ENCODE measurements at regions not wholly inside any gene's neighbourhood (a gene's known extent, or its start where the extent isn't known, plus 50 kb on each side); places are given as distances from the start of the nearest gene placed in this dataset.

DNA sequence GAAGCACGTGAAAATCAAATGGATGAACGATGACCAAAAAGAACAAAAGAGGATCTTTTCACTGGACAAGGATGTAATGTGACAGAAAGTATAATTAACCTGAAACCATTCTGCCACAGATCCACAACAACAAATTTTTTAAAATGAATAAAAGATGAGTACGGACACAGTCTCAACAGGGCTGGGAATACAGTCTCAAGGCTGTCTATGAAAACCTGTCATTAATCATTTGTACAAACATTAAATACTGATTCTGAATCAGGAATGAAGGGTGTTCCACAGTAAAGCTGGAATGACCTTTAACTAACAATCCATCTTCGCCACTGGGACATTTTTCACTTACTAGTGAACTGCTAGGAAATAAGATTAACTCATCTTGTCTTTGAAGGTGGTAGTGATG, 506.9 kb upstream of the ADAMTS9 start:
- Histone ChIP-seq H3K9me3 (ENCODE audit: control insufficient read depth, low read depth, low read length) (no peaks in the 10 kb centered on the region), H3K27me3 (ENCODE audit: control insufficient read depth, insufficient read depth, low read length) (no peaks in the 10 kb centered on the region), H3K27ac (ENCODE audit: low read length) (no peak overlapping the region), H3K4me3 (ENCODE audit: low read length) (no peak overlapping the region), H3K4me1 (ENCODE audit: control insufficient read depth, insufficient read depth, low read length) (no peaks in the 10 kb centered on the region), H3K36me3 (ENCODE audit: control insufficient read depth, insufficient read depth, low read length) (no peaks in the 10 kb centered on the region)
- 100% methylated on average over 2 of the region's 4 CpGs for WGBS (ENCODE audit: insufficient coverage, low lambda C conversion rate)
- DNase-seq: no peak

DNA sequence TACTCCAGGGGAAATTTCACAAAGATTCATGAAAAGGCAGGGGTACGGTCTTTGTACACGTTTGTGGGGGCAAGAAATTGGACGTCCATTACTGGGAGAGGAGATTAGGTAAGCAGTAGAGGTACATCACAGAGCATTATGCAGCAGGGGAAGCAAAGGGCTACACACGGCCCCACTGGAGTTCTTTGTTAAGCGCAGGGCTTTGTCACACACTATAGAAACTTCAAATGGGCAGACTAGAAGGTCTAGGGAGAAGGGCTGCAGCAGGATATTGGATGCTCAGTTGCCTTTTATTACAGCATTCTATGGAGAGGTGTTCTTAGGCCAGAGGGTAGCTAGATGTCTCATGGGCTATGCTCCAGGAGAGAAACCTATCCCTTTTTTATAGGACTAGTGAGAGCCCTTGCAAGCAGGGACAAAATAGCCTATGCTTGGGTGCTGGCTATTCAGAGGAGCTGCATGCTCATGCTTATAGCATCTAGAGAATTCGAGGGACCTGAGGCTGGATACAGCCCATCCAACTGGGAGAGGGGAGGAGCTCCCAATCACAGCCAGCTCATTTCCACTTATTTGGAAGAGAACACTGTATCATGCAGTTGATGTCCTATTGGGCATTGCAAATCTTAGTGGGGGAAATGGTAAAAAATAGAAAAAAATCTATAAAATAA, 506.4 kb upstream of the ADAMTS9 start:
- Histone ChIP-seq H3K27me3 (ENCODE audit: control insufficient read depth, insufficient read depth, low read length) (no peaks in the 10 kb centered on the region), H3K4me3 (ENCODE audit: low read length) (no peak overlapping the region), H3K36me3 (ENCODE audit: control insufficient read depth, insufficient read depth, low read length) (no peaks in the 10 kb centered on the region), H3K27ac (ENCODE audit: low read length) (no peak overlapping the region), H3K9me3 (ENCODE audit: control insufficient read depth, low read depth, low read length) (no peaks in the 10 kb centered on the region), H3K4me1 (ENCODE audit: control insufficient read depth, insufficient read depth, low read length) (no peaks in the 10 kb centered on the region)
- no peak for DNase-seq
- WGBS (ENCODE audit: insufficient coverage, low lambda C conversion rate): 80% methylated on average over 1 of the region's 6 CpGs

DNA sequence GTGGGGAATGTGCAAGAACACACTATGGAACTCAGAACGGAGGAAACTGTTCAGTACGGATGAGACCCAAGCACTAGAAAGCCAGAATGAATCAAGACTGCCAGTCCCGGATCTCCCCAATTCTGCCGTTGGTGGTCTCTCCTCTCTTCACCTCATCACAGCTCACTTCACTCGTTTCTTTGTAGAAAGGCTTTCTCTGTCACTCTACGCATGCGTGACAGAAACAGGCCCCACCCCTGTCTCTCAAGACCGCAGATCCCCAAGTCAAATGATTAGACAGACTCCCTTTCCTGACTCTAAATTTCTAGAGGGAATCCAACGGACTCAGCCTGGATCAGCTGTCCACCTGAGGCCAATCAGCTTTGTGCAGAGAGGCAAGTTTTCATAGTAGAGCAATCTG, 505.7 kb upstream of the ADAMTS9 start:
- Histone ChIP-seq H3K27ac (ENCODE audit: low read length) (no peak overlapping the region), H3K4me1 (ENCODE audit: control insufficient read depth, insufficient read depth, low read length) (no peaks in the 10 kb centered on the region), H3K36me3 (ENCODE audit: control insufficient read depth, insufficient read depth, low read length) (no peaks in the 10 kb centered on the region), H3K27me3 (ENCODE audit: control insufficient read depth, insufficient read depth, low read length) (no peaks in the 10 kb centered on the region), H3K9me3 (ENCODE audit: control insufficient read depth, low read depth, low read length) (no peaks in the 10 kb centered on the region), H3K4me3 (ENCODE audit: low read length) (no peak overlapping the region)
- WGBS (ENCODE audit: insufficient coverage, low lambda C conversion rate): 92% methylated on average over 2 of the region's 9 CpGs
- no peak for DNase-seq

DNA sequence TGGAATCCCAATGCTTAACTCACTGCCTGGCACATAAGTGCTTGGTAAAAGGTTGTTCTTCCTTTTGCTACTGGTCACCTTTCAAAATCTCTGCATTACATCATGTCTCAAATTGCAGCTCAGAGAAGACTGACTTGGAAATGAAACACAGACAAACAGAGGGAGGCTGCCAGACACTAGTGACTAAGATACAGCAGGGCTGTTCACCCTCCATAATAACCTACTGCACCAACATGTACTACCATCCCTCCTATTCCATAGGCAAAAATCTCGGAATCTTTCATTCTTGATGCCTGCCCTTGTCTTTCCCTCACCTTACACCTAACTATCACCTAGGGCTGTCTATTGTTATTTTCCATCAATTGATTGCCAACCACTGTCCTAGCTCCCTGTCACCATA, 502.3 kb upstream of the ADAMTS9 start:
- DNase-seq: no peak
- H3K4me3 ChIP-seq (ENCODE audit: low read length): no peak overlapping the region
- no peaks in the 10 kb centered on the region for H3K9me3 ChIP-seq (ENCODE audit: control insufficient read depth, low read depth, low read length)
- H3K4me1 ChIP-seq (ENCODE audit: control insufficient read depth, insufficient read depth, low read length): no peaks in the 10 kb centered on the region
- no peak overlapping the region for H3K27ac ChIP-seq (ENCODE audit: low read length)
- H3K36me3 ChIP-seq (ENCODE audit: control insufficient read depth, insufficient read depth, low read length): no peaks in the 10 kb centered on the region
- no peaks in the 10 kb centered on the region for H3K27me3 ChIP-seq (ENCODE audit: control insufficient read depth, insufficient read depth, low read length)
- WGBS (ENCODE audit: insufficient coverage, low lambda C conversion rate): no CpG with 5 or more reads among the region's 1 CpG

DNA sequence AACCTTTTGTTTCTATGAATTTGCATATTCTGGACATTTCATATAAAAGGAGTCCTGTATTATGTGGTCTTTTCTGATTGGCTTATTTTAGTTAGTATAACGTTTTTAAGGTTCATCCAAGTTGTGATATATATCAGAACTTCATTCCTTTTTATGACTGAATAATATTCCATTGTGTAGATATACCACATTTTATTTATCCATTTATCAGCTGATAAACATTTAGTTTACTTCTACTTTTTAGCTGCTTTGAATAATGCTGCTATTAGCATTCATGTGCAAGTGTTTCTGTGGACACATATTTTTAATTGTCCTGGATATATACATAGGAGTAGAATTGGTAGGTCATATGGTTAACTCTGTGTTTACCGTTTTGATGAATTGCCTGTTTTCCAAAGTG, 498.5 kb upstream of the ADAMTS9 start:
- H3K36me3 ChIP-seq (ENCODE audit: control insufficient read depth, insufficient read depth, low read length): no peaks in the 10 kb centered on the region
- H3K4me1 ChIP-seq (ENCODE audit: control insufficient read depth, insufficient read depth, low read length): no peaks in the 10 kb centered on the region
- WGBS (ENCODE audit: insufficient coverage, low lambda C conversion rate): 100% methylated on average over 1 of the region's 2 CpGs
- no peak overlapping the region for H3K27ac ChIP-seq (ENCODE audit: low read length)
- no peak overlapping the region for H3K4me3 ChIP-seq (ENCODE audit: low read length)
- no peaks in the 10 kb centered on the region for H3K27me3 ChIP-seq (ENCODE audit: control insufficient read depth, insufficient read depth, low read length)
- H3K9me3 ChIP-seq (ENCODE audit: control insufficient read depth, low read depth, low read length): no peaks in the 10 kb centered on the region
- no peak for DNase-seq

DNA sequence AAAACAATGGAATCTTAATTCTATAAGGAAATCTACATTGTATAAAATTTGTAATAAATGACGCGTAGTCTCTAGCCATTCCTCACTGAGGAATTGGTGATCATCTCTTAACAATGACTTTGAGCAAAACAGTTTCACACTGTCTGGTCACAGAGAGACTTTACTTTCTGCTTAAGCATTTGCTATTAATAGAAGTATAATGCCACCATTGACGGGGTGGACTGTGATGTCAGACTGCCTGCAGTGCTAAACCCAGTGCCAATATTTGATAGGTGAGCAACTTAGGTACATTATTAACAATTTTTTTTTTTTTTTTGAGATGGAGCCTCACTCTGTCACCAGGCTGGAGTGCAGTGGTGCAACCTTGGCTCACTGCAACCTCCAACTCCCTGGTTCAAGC, 494.9 kb upstream of the ADAMTS9 start:
- DNase-seq: no peak
- Histone ChIP-seq H3K4me1 (ENCODE audit: control insufficient read depth, insufficient read depth, low read length) (no peaks in the 10 kb centered on the region), H3K27ac (ENCODE audit: low read length) (no peak overlapping the region), H3K9me3 (ENCODE audit: control insufficient read depth, low read depth, low read length) (no peaks in the 10 kb centered on the region), H3K4me3 (ENCODE audit: low read length) (no peak overlapping the region), H3K27me3 (ENCODE audit: control insufficient read depth, insufficient read depth, low read length) (no peaks in the 10 kb centered on the region), H3K36me3 (ENCODE audit: control insufficient read depth, insufficient read depth, low read length) (no peaks in the 10 kb centered on the region)
- 79% methylated on average over 2 of the region's 3 CpGs for WGBS (ENCODE audit: insufficient coverage, low lambda C conversion rate)

DNA sequence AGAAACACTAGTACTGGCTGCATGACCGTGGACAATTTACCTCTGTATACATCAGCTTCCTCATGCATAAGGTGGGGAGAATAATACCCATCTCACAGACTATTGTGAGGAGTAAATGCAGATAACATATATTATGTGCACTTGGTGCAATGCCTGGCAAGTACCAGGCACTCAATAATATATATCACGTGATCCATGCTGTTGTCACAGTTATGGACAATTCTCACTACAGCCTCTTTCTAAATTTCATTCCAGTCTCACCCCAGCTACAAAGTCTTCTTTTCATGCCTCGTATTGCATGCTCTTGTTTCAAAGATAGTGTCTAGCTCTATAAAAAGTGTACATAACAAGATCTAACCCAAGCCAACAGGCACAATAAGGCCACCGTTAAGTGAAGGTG, 494.3 kb upstream of the ADAMTS9 start:
- 100% methylated on average over 1 of the region's 4 CpGs for WGBS (ENCODE audit: insufficient coverage, low lambda C conversion rate)
- Histone ChIP-seq H3K36me3 (ENCODE audit: control insufficient read depth, insufficient read depth, low read length) (no peaks in the 10 kb centered on the region), H3K9me3 (ENCODE audit: control insufficient read depth, low read depth, low read length) (no peaks in the 10 kb centered on the region), H3K4me1 (ENCODE audit: control insufficient read depth, insufficient read depth, low read length) (no peaks in the 10 kb centered on the region), H3K27ac (ENCODE audit: low read length) (no peak overlapping the region), H3K4me3 (ENCODE audit: low read length) (no peak overlapping the region), H3K27me3 (ENCODE audit: control insufficient read depth, insufficient read depth, low read length) (no peaks in the 10 kb centered on the region)
- DNase-seq: no peak

DNA sequence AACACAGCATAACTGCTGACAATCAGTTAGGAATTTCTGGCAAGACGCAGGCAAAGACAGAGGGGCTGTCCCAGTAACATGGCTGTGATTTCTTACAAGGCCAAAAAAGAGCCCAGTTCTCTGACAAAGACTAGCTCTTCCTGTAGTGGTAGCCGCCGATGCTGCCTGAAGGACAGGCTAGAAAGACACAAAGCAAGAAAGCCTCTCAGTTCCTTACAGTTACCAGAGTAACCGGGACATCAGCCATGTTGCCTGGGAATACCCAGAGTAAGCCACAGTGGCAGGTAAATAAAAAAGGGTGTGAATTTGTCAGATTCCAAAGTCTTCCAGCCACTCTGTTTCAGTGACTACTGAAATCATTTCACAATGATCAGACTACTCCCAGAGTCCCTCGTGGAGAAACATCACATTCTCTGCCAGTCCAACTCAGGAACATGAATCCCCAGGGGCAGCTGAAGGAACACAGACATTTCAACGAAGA, 493.6 kb upstream of the ADAMTS9 start:
- no peak overlapping the region for H3K4me3 ChIP-seq (ENCODE audit: low read length)
- no peaks in the 10 kb centered on the region for H3K9me3 ChIP-seq (ENCODE audit: control insufficient read depth, low read depth, low read length)
- peak in 1 of 2 donors; percentile 13 for DNase-seq
- no peaks in the 10 kb centered on the region for H3K4me1 ChIP-seq (ENCODE audit: control insufficient read depth, insufficient read depth, low read length)
- WGBS (ENCODE audit: insufficient coverage, low lambda C conversion rate): 50% methylated on average over 2 of the region's 6 CpGs
- no peaks in the 10 kb centered on the region for H3K36me3 ChIP-seq (ENCODE audit: control insufficient read depth, insufficient read depth, low read length)
- no peaks in the 10 kb centered on the region for H3K27me3 ChIP-seq (ENCODE audit: control insufficient read depth, insufficient read depth, low read length)
- no peak overlapping the region for H3K27ac ChIP-seq (ENCODE audit: low read length)

DNA sequence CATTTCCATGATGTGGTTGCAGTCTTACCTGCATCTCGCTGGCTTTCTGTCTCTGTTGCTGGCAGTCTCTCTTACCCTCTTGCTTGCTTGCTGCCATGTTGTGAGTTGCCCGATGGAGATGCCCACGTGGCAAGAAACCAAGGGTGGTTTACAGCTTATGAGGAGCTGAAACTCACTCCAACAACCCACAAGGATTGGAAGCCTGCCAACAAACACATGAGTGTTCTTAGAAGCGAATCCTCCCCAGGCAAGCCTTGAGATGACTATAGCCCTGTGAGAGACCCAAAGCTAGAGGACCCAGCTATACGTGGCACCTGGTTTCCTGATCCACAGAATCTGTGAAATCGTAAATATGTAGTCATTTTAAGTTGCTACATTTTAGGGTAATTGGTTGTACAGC, 490.9 kb upstream of the ADAMTS9 start:
- WGBS (ENCODE audit: insufficient coverage, low lambda C conversion rate): 60% methylated on average over 1 of the region's 6 CpGs
- Histone ChIP-seq H3K9me3 (ENCODE audit: control insufficient read depth, low read depth, low read length) (no peaks in the 10 kb centered on the region), H3K36me3 (ENCODE audit: control insufficient read depth, insufficient read depth, low read length) (no peaks in the 10 kb centered on the region), H3K4me3 (ENCODE audit: low read length) (no peak overlapping the region), H3K4me1 (ENCODE audit: control insufficient read depth, insufficient read depth, low read length) (no peaks in the 10 kb centered on the region), H3K27ac (ENCODE audit: low read length) (no peak overlapping the region), H3K27me3 (ENCODE audit: control insufficient read depth, insufficient read depth, low read length) (no peaks in the 10 kb centered on the region)
- no peak for DNase-seq

DNA sequence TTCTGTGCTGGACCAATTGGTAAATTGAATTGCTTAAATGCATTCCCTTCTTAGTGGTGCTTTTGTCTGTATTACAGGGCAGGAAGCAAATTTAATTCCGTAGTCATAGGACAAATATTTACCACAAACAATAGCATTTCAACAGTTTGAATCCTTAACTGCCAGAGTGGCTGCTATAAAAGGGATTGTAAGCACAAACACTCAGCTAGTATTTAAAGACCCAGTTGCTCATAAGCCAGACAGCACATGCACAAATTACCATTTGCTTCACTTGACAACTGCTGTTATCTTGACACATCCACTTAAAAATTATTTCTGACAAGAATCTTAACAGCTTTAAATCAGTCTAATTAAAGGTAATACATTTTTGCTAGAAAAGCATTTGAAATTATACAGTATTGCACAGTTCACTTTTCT, 490.2 kb upstream of the ADAMTS9 start:
- Histone ChIP-seq H3K9me3 (ENCODE audit: control insufficient read depth, low read depth, low read length) (no peaks in the 10 kb centered on the region), H3K27me3 (ENCODE audit: control insufficient read depth, insufficient read depth, low read length) (no peaks in the 10 kb centered on the region), H3K36me3 (ENCODE audit: control insufficient read depth, insufficient read depth, low read length) (no peaks in the 10 kb centered on the region), H3K4me1 (ENCODE audit: control insufficient read depth, insufficient read depth, low read length) (no peaks in the 10 kb centered on the region), H3K4me3 (ENCODE audit: low read length) (no peak overlapping the region), H3K27ac (ENCODE audit: low read length) (no peak overlapping the region)
- WGBS (ENCODE audit: insufficient coverage, low lambda C conversion rate): no CpG with 5 or more reads among the region's 1 CpG
- no peak for DNase-seq

DNA sequence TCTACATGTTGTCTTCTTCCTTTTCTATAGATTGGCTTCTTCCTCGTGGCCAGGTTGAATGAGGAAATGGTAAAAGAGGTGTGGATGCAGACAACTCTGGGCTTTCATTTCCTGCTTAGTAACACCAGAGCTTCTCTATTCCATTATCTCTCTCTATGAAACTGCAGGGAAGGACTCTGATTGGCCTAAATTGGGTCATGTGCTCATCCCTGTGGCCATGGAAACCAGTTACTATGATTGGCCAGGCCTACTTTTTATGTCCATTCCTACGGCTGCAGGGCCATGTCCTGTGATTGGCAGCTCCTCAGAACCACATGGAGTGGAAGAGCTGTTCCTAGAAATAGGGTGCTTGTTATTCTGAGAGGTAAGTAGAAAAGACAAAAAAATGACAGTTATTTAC, 486.9 kb upstream of the ADAMTS9 start:
- Histone ChIP-seq H3K36me3 (ENCODE audit: control insufficient read depth, insufficient read depth, low read length) (no peaks in the 10 kb centered on the region), H3K27me3 (ENCODE audit: control insufficient read depth, insufficient read depth, low read length) (no peaks in the 10 kb centered on the region), H3K9me3 (ENCODE audit: control insufficient read depth, low read depth, low read length) (no peaks in the 10 kb centered on the region), H3K4me1 (ENCODE audit: control insufficient read depth, insufficient read depth, low read length) (no peaks in the 10 kb centered on the region), H3K4me3 (ENCODE audit: low read length) (no peak overlapping the region), H3K27ac (ENCODE audit: low read length) (no peak overlapping the region)
- 80% methylated on average over 1 of the region's 2 CpGs for WGBS (ENCODE audit: insufficient coverage, low lambda C conversion rate)
- no peak for DNase-seq
